ENCODE measurements at regions not wholly inside any gene's neighbourhood (a gene's known extent, or its start where the extent isn't known, plus 50 kb on each side); places are given as distances from the start of the nearest gene placed in this dataset.

DNA sequence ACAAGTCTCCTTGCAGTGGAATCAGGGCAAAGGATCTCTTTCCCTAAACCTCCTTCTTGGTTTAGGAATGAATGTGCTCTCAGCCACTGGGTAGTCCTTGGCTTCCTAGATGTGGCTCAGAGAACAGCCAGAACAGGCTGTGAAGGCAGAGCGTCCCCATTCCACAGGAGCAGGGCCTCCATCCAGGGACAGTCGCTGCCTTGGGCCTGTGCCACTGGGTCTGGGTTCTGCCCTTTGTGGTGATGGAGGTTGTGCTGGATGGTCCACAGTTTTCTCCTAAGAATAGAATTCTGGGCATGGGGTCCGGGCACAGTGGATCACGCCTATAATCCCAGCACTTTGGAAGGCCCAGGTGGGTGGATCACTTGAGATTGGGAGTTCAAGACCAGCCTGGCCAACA, 516.5 kb upstream of the RAB6C start:
- intact Hi-C loops (cut with DNase I): no loop called here
- Histone ChIP-seq H3K9me3 (peaks cover 0 to 2% of the 10 kb centered on the region in 2 donors), H3K4me1 (no peaks in the 10 kb centered on the region), H3K27ac (no peak overlapping the region), H3K4me3 (no peak overlapping the region), H3K36me3 (no peaks in the 10 kb centered on the region), H3K27me3 (no peaks in the 10 kb centered on the region)
- ATAC-seq: no peak
- no peak for DNase-seq
- TF ChIP-seq, protein P1, sequence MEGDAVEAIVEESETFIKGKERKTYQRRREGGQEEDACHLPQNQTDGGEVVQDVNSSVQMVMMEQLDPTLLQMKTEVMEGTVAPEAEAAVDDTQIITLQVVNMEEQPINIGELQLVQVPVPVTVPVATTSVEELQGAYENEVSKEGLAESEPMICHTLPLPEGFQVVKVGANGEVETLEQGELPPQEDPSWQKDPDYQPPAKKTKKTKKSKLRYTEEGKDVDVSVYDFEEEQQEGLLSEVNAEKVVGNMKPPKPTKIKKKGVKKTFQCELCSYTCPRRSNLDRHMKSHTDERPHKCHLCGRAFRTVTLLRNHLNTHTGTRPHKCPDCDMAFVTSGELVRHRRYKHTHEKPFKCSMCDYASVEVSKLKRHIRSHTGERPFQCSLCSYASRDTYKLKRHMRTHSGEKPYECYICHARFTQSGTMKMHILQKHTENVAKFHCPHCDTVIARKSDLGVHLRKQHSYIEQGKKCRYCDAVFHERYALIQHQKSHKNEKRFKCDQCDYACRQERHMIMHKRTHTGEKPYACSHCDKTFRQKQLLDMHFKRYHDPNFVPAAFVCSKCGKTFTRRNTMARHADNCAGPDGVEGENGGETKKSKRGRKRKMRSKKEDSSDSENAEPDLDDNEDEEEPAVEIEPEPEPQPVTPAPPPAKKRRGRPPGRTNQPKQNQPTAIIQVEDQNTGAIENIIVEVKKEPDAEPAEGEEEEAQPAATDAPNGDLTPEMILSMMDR (IDR thresholded peaks at IDR 0.05): no peak

GRCh38 chr2:129464036-129464435, 515.4 kb upstream of the RAB6C start:
- ATAC-seq: no peak
- Histone ChIP-seq H3K4me3 (no peak overlapping the region), H3K4me1 (no peaks in the 10 kb centered on the region), H3K36me3 (no peaks in the 10 kb centered on the region), H3K27ac (no peak overlapping the region), H3K9me3 (peaks cover 0 to 2% of the 10 kb centered on the region in 2 donors), H3K27me3 (no peaks in the 10 kb centered on the region)
- DNase-seq: no peak
- TF ChIP-seq, protein P1 (IDR thresholded peaks at IDR 0.05): no peak
- intact Hi-C loops (cut with DNase I): no loop called here

GRCh38 chr2:129464631-129465030, 514.8 kb upstream of the RAB6C start:
- H3K4me1 ChIP-seq: no peaks in the 10 kb centered on the region
- ATAC-seq (no peak), DNase-seq (no peak)
- intact Hi-C loops (cut with DNase I): no loop called here
- no peaks in the 10 kb centered on the region for H3K36me3 ChIP-seq
- H3K9me3 ChIP-seq: peaks cover 0 to 2% of the 10 kb centered on the region in 2 donors
- TF ChIP-seq, protein P1 (IDR thresholded peaks at IDR 0.05): no peak
- no peak overlapping the region for H3K27ac ChIP-seq
- H3K4me3 ChIP-seq: no peak overlapping the region
- H3K27me3 ChIP-seq: no peaks in the 10 kb centered on the region

GRCh38 chr2:129465045-129465444, 514.4 kb upstream of the RAB6C start:
- ATAC-seq (no peak), DNase-seq (no peak)
- intact Hi-C loops (cut with DNase I): no loop called here
- Histone ChIP-seq H3K27ac (no peak overlapping the region), H3K27me3 (no peaks in the 10 kb centered on the region), H3K4me1 (no peaks in the 10 kb centered on the region), H3K9me3 (peaks cover 0 to 2% of the 10 kb centered on the region in 2 donors), H3K4me3 (no peak overlapping the region), H3K36me3 (no peaks in the 10 kb centered on the region)
- TF ChIP-seq, protein P1 (IDR thresholded peaks at IDR 0.05): no peak

DNA sequence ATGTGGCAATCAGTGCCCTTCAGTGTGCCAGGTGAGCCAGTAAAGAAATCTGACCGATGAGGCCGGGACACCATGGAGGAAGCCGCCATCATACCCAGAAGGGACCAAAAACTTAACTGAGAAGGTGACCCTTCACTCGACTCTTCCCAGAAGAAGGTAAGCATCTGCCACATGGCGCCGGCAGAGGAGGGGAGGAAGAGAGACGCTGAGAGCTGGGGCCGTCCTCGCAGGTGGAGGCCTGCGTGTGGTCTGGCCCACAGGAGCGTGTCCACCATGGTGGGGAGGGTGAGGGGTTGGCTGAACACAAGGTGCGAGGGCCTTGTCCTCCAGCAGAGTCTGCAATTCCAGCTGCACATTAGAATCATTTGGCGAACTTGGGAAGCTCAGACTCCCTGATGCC, 513.1 kb upstream of the RAB6C start:
- intact Hi-C loops (cut with DNase I): no loop called here
- DNase-seq: no peak
- H3K27ac ChIP-seq: no peak overlapping the region
- no peak for ATAC-seq
- H3K9me3 ChIP-seq: peaks cover 0 to 2% of the 10 kb centered on the region in 2 donors
- H3K4me3 ChIP-seq: no peak overlapping the region
- TF ChIP-seq, protein P1 (IDR thresholded peaks at IDR 0.05): no peak
- H3K27me3 ChIP-seq: no peaks in the 10 kb centered on the region
- no peaks in the 10 kb centered on the region for H3K36me3 ChIP-seq
- H3K4me1 ChIP-seq: no peaks in the 10 kb centered on the region
